Esophagus muscularis mucosa (tissue), 4 donors: ENCODE measurements at regions not wholly inside any gene's neighbourhood (a gene's known extent, or its start where the extent isn't known, plus 50 kb on each side); places are given as distances from the start of the nearest gene placed in this dataset.

ENCODE experiments used
- CTCF ChIP-seq, 3 experiments: fragments of 200-600 bp in 2 of 3; fragments of 450-650 bp in 1 of 3; sonication (generic) in 2 of 3; IDR thresholded peaks; one replicate each; pipeline ENCODE4 v1.5.1; 2017 to 2019; ENCODE audit warnings: antibody characterized with exemption in 3 of 3, mild to moderate bottlenecking in 2 of 3, moderate library complexity in 1 of 3
- EP300 ChIP-seq: sonication (generic); formaldehyde crosslinking; IDR thresholded peaks from one replicate; pipeline ENCODE4 v1.6.1; 2017; ENCODE audit warnings: antibody characterized with exemption
- POLR2A ChIP-seq: fragments of 450-650 bp; IDR thresholded peaks from one replicate; pipeline ENCODE4 v1.6.1; 2017; ENCODE audit warnings: antibody characterized with exemption, moderate library complexity, mild to moderate bottlenecking, low read depth
- POLR2AphosphoS5 ChIP-seq, 2 donors: sonication (generic); formaldehyde crosslinking; IDR thresholded peaks; one replicate each; pipeline ENCODE4 v1.6.1; 2017; ENCODE audit warnings: antibody characterized with exemption in 2 of 2

GRCh38 chr4:12200226-12200625, 771.5 kb upstream of the HS3ST1 start:
- TF ChIP-seq POLR2A (no peak), CTCF (IDR thresholded peaks at IDR 0.05) (no peak), POLR2AphosphoS5 (IDR thresholded peaks at IDR 0.05) (no peak), EP300 (no peak)
